ENCODE measurements at regions not wholly inside any gene's neighbourhood (a gene's known extent, or its start where the extent isn't known, plus 50 kb on each side); places are given as distances from the start of the nearest gene placed in this dataset.
"Not testable (repeated sequence)": the region's sequence is repeated elsewhere in the genome, so short reads cannot be mapped to it uniquely, and the experiment has no call there.

DNA sequence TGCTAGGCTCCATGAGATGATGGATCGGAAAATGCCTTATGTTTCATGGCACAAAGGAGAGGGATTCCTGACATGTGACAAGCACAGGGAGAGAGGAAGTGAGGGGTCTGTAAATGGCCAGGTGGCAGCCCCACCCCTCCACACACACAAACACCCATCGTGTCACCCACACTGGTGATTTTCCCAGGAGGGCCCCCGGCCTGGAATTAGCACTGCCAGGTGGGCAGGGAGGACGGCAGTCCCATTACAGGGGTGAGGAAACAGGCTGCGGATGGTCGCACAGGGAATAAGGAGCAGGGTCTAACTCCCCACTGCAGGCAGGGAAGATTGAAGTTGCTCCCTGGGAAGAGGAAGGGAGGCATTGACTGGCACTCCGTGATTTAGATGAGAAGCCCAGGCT lies 395.3 kb upstream of the ZNF337 start:
- H3K4me3 ChIP-seq (ENCODE audit: low read length); H3K27me3 ChIP-seq (ENCODE audit: insufficient read depth, low read length); H3K9me3 ChIP-seq (ENCODE audit: insufficient read depth, low read depth, low read length); H3K36me3 ChIP-seq (ENCODE audit: insufficient read depth, low read length); H3K27ac ChIP-seq (ENCODE audit: low read depth, low read length); H3K9ac ChIP-seq (ENCODE audit: low read depth, low read length); H3K4me1 ChIP-seq (ENCODE audit: insufficient read depth, low read length): not testable (repeated sequence)
- 96% methylated on average over 7 of the region's 7 CpGs for WGBS

DNA sequence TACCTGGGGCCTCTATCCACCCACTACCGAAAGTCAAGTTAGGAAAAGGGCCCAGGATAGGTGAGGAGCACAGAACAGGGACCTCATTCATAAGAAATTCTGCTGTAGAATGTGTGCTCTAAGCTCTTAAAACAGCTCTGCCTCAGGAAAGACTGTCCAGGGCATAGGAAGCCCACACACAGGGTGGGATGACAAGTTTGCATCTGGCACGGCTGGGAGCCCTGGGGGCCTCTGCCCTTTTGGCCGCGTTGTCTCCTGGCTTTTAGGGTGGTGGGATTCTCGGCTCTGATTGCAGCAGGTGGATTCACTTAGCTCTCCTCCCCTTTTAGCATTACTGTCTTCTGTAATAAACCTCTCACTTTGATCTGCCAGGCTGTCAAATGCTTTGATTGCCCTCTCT lies 389.5 kb upstream of the ZNF337 start:
- H3K9me3 ChIP-seq (ENCODE audit: insufficient read depth, low read depth, low read length); H3K27ac ChIP-seq (ENCODE audit: low read depth, low read length); H3K27me3 ChIP-seq (ENCODE audit: insufficient read depth, low read length); H3K4me1 ChIP-seq (ENCODE audit: insufficient read depth, low read length); H3K36me3 ChIP-seq (ENCODE audit: insufficient read depth, low read length); H3K9ac ChIP-seq (ENCODE audit: low read depth, low read length); H3K4me3 ChIP-seq (ENCODE audit: low read length): not testable (repeated sequence)
- WGBS: no CpG with 5 or more reads among the region's 5 CpGs

DNA sequence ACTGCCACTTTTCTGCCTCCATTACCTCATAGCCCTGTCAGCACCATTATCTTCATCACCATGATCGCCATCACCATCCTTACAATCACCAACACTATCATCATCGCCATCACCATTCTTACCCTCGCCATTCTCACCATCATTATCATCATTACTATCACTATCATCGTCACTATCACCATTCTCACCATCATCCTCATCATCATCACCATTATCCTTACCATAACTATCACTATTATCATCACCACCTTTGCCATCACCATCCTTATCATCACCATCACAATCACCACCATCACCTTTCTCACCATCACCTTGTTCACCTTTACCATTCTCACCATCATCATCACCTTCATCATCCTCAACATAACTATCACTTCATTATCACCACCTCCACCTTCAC lies 377.3 kb upstream of the ZNF337 start:
- H3K9ac ChIP-seq (ENCODE audit: low read depth, low read length); H3K36me3 ChIP-seq (ENCODE audit: insufficient read depth, low read length); H3K4me3 ChIP-seq (ENCODE audit: low read length); H3K4me1 ChIP-seq (ENCODE audit: insufficient read depth, low read length); H3K27ac ChIP-seq (ENCODE audit: low read depth, low read length); H3K27me3 ChIP-seq (ENCODE audit: insufficient read depth, low read length); H3K9me3 ChIP-seq (ENCODE audit: insufficient read depth, low read depth, low read length): not testable (repeated sequence)
- WGBS: 91% methylated on average over 4 of the region's 4 CpGs

DNA sequence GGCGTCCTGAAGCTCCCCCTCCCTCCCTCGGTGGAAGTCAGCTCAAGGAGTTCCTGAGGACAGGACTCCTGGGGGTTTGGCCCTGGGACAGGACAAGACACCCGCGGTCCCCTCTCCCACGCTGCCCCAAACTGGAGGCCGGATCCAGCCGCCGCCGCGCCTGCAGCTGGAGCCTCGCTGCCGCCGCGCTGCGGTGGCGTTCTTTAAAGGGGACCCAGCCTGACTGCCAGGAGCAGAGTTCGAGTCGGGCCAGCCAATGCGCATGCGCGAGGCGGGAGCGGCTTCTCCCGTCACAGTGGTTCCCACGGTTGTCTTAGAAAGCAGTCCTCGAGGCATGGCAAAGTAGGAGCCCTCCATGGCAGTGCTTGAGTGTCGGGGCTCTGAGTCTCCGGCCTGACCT lies 362.7 kb upstream of the ZNF337 start:
- H3K4me3 ChIP-seq (ENCODE audit: low read length); H3K9me3 ChIP-seq (ENCODE audit: insufficient read depth, low read depth, low read length); H3K27me3 ChIP-seq (ENCODE audit: insufficient read depth, low read length); H3K27ac ChIP-seq (ENCODE audit: low read depth, low read length); H3K4me1 ChIP-seq (ENCODE audit: insufficient read depth, low read length); H3K9ac ChIP-seq (ENCODE audit: low read depth, low read length); H3K36me3 ChIP-seq (ENCODE audit: insufficient read depth, low read length): not testable (repeated sequence)
- WGBS: no CpG with 5 or more reads among the region's 28 CpGs

DNA sequence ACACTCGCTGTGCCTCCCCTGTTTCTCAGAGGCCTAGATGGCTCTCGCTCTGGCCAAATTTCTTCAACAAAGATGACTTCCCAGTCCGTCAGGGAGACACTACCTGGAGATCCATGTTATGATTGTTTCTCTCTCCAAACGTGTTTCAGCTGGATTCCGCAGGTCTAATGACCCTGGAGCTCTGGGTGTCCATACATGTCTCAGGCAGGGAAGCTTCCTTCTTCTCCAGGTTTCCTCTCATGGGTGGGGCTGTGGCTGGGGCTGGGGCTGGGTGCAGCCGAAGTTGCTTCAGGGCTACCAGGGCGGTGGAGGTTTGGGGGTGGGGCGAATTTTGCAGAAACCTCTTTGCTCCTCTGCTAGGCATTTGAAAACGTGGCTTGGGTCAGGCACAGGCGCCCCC lies 361.8 kb upstream of the ZNF337 start:
- not testable (repeated sequence) for H3K4me1 ChIP-seq (ENCODE audit: insufficient read depth, low read length); H3K9ac ChIP-seq (ENCODE audit: low read depth, low read length); H3K36me3 ChIP-seq (ENCODE audit: insufficient read depth, low read length); H3K27me3 ChIP-seq (ENCODE audit: insufficient read depth, low read length); H3K4me3 ChIP-seq (ENCODE audit: low read length); H3K27ac ChIP-seq (ENCODE audit: low read depth, low read length); H3K9me3 ChIP-seq (ENCODE audit: insufficient read depth, low read depth, low read length)
- no CpG with 5 or more reads among the region's 10 CpGs for WGBS

DNA sequence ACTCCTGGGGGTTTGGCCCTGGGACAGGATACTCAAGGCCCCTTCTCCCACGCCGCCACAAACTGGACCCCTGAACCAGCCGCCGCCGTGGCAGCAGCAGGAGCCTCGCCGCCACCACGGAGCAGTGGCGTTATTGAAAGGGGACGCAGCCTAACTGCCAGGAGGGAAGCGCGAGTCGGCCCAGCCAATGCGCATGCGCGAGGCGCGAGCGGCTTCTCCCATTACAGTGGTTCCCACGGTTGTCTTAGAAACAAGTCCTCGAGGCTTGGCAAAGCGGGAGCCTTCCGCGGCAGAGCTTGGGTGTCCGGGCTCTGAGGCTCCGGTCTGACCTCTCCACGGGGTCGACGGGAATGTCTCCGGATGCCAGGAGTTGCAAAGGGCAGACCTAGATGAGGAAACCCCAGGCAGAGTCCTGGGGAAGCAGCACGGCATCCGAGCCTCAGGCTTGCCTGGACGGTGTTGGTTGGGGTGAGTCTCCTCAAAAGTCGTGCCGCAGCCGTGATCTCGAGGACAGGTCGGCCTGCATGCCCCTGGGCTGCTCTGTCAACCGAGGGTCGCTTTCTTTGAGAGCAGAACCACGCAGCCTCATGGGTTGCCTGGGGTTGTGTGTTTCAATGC lies 360.6 kb upstream of the ZNF337 start:
- H3K9me3 ChIP-seq (ENCODE audit: insufficient read depth, low read depth, low read length); H3K4me3 ChIP-seq (ENCODE audit: low read length); H3K4me1 ChIP-seq (ENCODE audit: insufficient read depth, low read length); H3K27me3 ChIP-seq (ENCODE audit: insufficient read depth, low read length); H3K36me3 ChIP-seq (ENCODE audit: insufficient read depth, low read length); H3K27ac ChIP-seq (ENCODE audit: low read depth, low read length); H3K9ac ChIP-seq (ENCODE audit: low read depth, low read length): not testable (repeated sequence)
- WGBS: no CpG with 5 or more reads among the region's 41 CpGs

DNA sequence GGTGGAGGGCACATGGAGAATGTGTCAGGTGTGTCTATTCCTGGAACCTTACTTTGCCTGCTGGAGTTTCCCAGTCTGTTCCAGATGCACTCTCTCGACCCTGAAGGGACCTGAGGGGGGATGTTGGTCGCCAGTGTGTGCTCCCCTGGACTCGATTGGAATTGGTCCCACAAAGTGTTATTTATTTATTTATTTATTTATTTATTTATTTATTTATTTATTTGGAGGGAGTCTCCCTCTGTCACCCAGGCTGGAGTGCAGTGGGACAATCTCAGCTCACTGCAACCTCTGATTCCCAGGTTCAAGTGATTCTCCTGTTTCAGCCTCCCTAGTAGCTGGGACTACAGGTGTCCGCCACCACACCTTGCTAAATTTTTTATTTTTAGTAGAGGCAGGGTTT lies 329.1 kb upstream of the ZNF337 start:
- not testable (repeated sequence) for H3K27ac ChIP-seq (ENCODE audit: low read depth, low read length); H3K9me3 ChIP-seq (ENCODE audit: insufficient read depth, low read depth, low read length); H3K36me3 ChIP-seq (ENCODE audit: insufficient read depth, low read length); H3K4me3 ChIP-seq (ENCODE audit: low read length); H3K4me1 ChIP-seq (ENCODE audit: insufficient read depth, low read length); H3K9ac ChIP-seq (ENCODE audit: low read depth, low read length); H3K27me3 ChIP-seq (ENCODE audit: insufficient read depth, low read length)
- WGBS: no CpG with 5 or more reads among the region's 4 CpGs

DNA sequence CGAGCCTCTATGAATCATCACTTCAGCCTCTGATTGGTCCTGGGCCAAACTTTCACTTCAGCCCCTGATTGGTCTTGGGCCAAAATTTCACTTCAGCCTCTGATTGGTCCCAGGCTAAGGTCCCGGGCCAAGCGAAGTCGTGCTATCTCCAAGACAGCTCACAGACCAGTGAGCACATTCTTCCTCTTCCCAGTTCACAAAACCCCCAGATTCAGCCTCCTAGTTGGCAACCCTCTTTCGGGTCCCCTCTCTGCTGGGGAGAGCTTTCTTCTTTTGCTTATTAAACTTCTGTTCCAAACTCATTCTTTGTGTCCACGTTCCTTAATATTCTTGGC lies 314.3 kb upstream of the ZNF337 start:
- H3K36me3 ChIP-seq (ENCODE audit: insufficient read depth, low read length); H3K27ac ChIP-seq (ENCODE audit: low read depth, low read length); H3K4me1 ChIP-seq (ENCODE audit: insufficient read depth, low read length); H3K27me3 ChIP-seq (ENCODE audit: insufficient read depth, low read length); H3K4me3 ChIP-seq (ENCODE audit: low read length); H3K9ac ChIP-seq (ENCODE audit: low read depth, low read length); H3K9me3 ChIP-seq (ENCODE audit: insufficient read depth, low read depth, low read length): not testable (repeated sequence)
- no CpG with 5 or more reads among the region's 6 CpGs for WGBS

DNA sequence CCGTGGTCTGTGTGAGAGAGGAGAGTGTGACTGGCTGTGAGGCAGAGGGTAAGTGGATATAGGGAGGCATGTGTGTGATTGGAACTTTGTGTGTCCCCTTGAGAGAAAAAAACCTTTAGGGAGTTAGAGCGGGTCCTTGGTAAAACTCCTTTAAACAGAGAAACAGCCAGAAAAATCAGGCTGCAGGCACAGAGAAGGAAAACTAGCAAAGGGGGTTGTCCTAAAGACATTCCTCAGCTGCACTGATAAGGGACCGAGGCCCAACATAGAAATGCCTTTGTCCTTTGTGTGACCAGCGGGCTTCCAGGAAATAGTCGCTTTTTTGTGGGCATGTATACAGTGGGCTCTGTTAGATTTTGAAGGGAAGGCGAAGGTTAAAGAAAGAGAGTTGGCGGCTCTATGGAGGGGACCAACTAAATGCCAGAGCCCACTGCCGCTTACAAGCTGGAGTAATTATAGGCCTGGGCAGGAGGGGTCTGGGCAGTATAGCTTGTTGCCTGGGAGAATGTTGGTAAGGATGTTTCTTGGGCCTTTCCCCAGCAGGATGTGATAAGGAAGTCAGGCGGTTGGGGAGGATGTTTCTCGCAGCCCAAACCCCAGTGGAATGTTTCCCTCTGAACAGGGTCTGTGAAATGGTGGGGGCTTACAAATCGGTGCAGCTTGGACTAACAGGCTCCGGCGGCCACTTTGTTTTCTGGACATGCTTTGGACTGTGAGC lies 313.7 kb upstream of the ZNF337 start:
- 9% methylated on average over 7 of the region's 13 CpGs for WGBS
- not testable (repeated sequence) for H3K36me3 ChIP-seq (ENCODE audit: insufficient read depth, low read length); H3K9me3 ChIP-seq (ENCODE audit: insufficient read depth, low read depth, low read length); H3K4me1 ChIP-seq (ENCODE audit: insufficient read depth, low read length); H3K27me3 ChIP-seq (ENCODE audit: insufficient read depth, low read length)
- Histone ChIP-seq H3K4me3 (ENCODE audit: low read length) (peak overlapping the region; percentile 90), H3K9ac (ENCODE audit: low read depth, low read length) (peak overlapping the region; percentile 97), H3K27ac (ENCODE audit: low read depth, low read length) (peak overlapping the region; percentile 76)

DNA sequence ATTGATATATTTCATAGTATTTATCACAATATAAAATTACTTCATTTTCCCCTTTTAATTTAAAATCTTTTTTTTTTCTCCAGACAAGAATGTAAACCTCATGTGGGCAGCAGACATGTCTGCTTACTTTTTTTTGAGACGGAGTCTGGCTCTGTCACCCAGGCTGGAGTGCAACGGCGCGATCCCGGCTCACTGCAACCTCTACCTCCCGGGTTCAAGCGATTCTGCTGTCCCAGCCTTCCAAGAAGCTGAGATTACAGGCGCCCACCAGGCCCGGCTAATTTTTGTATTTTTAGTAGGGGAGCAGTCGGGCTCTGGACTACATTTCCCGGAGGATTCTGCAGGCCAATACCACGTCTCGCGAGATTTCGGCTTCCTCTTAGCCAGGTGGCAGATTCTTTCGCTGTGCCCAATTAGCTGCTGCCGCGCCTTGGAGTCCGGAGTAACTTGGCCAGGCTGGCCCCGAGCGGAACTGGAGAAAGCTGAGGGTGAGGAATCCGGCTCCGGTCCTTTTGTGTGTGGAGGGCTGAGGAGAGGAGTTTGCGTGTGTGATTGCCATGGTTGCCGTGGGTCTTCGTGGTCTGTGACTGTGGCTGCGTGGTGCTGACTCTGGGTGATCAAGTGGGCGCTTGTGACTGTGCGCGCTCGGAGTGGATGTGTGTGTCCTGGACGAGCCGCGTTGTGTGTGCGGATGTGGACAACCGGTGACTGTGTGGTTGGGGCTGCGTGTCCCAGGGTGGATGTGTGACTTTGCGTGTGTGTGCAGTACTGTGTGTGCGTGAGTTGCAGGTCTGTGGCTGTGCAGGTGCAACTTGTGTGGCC lies 313.0 kb upstream of the ZNF337 start:
- Histone ChIP-seq H3K27ac (ENCODE audit: low read depth, low read length) (peak overlapping the region; percentile 76; the same call in 1 of the 2 replicates), H3K4me3 (ENCODE audit: low read length) (peak overlapping the region; percentile 90), H3K9ac (ENCODE audit: low read depth, low read length) (peak overlapping the region; percentile 97)
- H3K36me3 ChIP-seq (ENCODE audit: insufficient read depth, low read length); H3K4me1 ChIP-seq (ENCODE audit: insufficient read depth, low read length); H3K9me3 ChIP-seq (ENCODE audit: insufficient read depth, low read depth, low read length); H3K27me3 ChIP-seq (ENCODE audit: insufficient read depth, low read length): not testable (repeated sequence)
- WGBS: 15% methylated on average over 35 of the region's 39 CpGs

DNA sequence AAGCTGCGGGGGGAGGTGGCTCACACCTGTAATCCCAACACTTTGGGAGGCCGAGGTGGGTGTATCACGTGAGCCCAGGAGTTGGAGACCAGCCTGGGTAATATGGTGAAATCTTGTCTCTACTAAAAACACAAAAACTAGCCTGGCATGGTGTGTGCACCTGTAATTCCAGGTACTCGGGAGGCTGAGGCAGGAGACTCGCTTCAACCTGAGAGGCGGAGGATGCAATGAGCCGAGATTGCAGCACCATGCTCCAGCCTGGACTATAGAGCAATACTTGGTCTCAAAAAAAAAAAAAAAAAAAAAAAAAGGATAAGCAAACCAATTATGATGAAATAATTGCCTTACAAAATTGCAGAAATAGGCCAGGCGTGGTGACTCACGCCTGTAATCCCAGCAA lies 311.4 kb upstream of the ZNF337 start:
- not testable (repeated sequence) for H3K27me3 ChIP-seq (ENCODE audit: insufficient read depth, low read length); H3K9me3 ChIP-seq (ENCODE audit: insufficient read depth, low read depth, low read length); H3K4me1 ChIP-seq (ENCODE audit: insufficient read depth, low read length); H3K27ac ChIP-seq (ENCODE audit: low read depth, low read length); H3K4me3 ChIP-seq (ENCODE audit: low read length); H3K9ac ChIP-seq (ENCODE audit: low read depth, low read length); H3K36me3 ChIP-seq (ENCODE audit: insufficient read depth, low read length)
- WGBS: 94% methylated on average over 8 of the region's 9 CpGs

Data from HUES64 (cell line).